CD4-positive, alpha-beta T cell treated with Interferon gamma for 1 hour (primary cell): ENCODE measurements at regions not wholly inside any gene's neighbourhood (a gene's known extent, or its start where the extent isn't known, plus 50 kb on each side); places are given as distances from the start of the nearest gene placed in this dataset.
"Not testable (repeated sequence)": the region's sequence is repeated elsewhere in the genome, so short reads cannot be mapped to it uniquely, and the experiment has no call there.

Experiments
- DNase-seq: peaks from one replicate; pipeline ENCODE4 v3.0.0-alpha.2; 2020

DNA sequence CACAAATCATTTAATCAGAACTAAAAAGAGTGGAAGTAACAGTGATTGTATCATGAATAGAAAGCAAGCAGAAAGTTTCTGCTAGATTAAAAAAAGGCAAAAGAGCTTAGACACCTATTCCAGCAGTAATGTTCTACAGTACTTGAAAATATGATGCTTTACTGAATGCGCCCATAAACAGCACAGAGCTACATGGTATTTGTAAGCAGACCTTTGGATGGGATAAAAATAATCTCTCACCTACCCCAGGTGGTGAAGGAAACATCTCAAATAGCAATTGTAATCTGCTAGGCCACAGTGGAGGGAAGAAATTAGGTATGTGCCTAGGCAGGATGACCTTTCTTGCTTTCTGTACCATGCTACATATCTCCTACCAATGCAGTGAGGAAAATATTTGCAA is 280.9 kb upstream of the PRKX start:
- no peak for DNase-seq

DNA sequence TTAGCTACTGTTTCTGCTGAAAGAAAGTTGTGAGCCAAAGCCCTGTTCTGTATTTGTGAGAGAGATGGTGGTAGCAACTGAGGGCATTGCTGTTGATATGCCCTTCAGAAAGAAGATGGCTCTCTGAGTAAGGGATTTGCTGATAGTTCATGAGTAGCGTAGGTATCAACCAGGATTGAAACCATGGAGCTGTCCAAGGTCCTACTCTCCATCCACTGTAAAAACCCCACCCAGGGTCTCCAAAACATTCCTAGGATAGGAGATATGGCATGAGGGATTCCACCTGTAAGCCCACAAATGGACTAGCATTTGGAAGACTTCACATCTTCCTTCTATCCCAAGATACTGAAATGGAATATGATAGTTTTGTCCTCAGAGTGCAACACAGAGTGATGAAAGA is 277.1 kb upstream of the PRKX start:
- DNase-seq: no peak

DNA sequence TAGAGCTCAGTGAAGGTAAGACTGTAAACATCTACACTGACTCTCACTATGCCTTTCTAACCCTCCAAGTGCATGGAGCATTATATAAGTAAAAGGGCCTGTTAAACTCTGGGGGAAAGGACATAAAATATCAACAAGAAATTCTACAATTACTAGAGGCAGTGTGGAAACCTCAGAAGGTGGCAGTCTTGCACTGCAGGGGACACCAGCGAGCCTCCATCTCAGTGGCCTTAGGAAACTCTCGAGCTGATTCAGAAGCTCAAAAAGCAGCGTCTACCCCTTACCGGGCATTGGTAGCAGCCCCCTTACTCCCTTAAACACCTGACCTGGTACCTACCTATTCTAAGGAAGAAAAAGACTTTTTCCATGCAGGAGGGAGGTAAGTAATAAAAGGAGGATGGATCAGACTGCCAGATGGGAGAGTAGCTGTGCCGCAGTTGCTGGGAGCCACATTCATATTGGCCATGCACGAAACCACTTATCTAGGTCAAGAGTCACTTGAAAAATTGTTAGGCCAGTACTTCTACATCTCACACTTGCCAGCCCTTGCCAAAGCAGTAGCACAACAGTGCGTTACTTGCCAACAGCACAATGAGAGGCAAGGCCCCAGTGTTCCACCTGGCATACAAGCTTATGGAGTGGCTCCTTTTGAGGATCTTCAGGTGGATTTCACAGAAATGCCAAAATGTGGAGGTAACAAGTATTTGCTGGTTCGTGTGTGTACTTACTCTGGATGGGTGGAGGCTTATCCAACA is 258.8 kb upstream of the PRKX start:
- DNase-seq: not testable (repeated sequence)

DNA sequence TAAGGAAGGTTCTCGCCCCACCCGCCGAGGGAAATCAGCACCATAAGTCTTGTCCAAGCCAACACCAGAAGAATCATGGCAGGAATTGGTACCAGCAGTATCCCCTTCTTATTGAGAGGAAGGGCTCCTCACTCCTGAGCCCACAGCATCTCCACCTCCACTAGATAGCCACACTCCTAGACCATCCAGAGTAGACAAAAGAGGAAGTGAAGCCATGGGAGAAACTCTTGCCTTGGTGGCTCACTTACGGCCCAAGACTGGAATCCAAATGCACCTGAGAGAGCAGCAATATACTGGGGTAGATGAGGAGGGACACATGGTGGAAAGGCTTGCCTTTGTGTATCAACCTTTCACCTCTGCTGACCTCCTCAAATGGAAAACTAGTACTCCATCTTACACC is 255.3 kb upstream of the PRKX start:
- DNase-seq: no peak

DNA sequence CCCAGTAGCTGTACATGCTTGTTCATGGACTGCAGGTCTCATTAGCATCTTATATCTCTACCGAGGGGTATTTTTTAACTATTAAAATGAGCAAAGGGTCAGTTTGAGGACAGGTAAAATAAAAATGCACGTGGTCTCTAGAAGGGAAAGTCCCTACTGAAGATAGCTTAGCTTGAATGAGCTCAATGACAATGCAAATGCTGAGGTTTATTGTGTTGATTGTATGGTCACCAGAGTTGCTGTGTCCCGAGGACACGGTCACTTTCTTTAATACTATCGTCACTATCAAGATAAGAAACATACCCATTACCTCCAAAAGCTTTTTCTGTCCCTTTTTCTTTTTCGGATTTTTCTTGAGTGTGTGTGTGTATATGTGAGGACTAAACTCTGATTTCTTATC is 250.5 kb upstream of the PRKX start:
- DNase-seq: no peak

DNA sequence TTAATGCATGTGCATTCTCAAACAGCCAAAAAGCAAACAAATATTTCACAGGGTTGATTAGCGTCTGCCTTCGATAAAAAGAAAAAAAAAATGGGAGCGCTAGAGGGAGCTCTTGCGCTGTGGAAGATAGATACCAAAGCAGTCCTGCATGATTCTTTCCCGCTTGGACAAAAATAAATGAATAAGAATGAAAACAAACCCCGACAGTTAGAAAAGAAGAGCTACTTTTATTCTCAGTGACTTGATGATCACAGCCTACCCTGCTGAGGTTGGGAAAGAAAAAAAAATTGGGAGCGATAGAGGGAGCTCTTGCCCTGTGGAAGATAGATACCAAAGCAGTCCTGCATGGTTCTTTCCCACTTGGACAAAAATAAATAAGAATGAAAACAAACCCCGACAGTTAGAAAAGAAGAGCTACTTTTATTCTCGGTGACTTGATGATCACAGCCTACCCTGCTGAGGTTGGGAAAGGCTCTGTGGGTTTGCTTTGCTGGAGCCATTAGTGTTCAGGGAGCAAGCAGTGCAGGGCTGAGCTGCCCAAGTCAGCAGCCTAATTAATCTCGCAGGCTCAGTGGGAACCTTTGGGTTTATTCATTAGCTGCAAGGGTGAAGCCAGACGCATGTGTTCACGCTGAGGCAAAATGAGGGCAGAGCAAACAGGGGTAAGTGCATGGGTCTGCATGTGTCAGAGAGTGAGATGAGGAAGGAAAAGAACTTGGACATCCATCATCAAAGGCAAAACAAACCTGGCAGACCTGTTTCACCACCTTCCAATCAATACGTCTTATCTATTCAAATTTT is 249.3 kb upstream of the PRKX start:
- no peak for DNase-seq

DNA sequence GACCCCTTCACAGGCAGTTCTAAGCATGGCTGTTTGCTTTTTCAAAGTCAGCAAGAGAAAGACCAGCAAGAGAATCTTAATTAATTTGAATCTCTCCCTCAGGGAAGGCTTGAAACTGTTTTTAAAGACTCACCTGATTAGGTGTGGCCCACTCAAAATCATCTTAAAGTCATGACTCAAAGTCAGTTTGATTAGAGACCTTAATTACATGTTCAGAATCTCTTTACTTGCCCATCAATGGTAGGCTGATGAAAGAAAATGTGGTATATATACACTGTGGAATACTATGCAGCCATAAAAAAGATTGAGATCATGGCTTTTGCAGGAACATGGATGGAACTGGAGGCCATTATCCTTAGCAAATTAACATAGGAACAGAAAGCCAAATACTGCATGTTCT is 247.5 kb upstream of the PRKX start:
- DNase-seq: no peak

DNA sequence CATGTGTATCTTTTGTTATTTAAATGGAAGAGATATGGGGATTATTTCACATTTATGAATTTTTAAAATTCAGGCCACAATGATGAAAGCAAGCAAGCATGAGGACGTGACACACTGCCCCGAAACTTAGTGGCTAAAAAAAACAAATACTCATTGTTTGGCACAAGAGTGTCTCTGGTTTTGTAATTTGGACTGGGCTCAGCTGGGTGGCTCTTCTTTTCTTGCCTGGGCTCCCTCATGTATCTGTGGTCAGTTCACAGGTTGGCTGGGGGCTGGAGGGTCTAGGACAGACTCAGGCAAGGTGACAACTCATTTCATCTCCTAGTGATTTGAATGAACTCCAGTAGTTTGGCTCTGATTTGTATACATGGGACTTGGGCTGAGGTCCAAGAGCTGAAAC is 238.4 kb upstream of the PRKX start:
- DNase-seq: no peak

DNA sequence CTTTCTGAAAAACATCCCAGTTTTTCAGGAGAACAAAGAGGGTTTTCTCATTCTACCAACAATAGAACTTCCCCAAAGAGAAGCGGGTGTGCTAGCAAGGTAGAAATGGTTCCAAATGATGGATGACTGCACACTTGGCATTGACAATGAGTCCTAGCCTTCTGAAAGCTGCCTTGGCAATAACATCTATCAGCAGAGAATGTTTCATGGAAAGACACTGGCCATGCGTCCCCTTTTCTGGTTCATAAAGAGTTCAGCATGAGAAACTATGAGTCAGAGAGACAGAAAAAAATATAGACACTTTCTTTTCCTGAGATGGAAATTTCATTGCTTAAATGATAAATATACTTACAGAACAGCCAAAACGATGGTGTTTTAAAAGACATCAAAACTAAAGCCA is 236.9 kb upstream of the PRKX start:
- no peak for DNase-seq

DNA sequence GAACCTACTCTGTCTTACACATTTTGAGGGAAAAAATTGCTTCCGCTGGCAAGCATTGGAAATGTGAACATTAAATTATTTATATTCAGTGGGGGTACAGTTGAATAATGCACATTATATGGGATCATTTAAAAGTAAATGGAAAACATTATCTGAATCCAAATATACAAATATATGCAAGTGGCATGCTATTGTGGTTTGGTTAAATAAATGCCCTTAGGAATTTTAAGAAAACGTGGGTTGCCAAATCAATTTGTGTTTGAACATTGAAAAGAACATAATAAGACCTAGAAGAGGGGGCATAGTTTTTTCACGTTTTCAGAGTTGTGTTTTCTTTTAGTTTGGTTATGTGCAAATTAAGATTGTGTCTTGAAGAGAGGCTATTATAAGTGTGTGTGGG is 230.5 kb upstream of the PRKX start:
- DNase-seq: no peak

DNA sequence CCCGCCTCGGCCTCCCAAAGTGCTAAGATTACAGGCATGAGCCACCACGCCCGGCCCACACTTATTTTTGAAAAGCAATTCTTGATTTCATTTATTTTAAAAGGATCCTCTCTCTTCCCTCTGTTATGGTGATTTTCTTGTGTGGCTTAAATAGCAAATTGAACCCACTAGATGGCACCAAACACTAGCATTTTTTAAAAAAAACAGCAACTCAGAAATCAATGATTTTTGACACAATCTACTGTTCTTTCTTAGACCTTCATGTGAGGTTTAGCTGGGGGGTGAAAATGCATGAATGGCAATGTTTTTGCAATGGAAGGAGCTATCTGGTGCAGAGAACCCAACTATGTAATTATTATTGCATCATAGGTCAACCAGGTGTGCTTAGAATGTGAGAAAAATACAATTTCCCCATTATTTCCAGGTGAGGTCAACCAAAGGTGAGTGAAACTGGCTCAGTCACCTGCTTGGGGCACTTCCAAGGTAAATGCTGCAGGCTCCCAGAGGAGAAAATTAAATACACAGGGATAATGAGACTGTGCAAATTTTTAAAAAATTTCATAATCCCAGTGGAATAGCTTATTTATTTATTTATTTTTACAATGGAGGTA is 226.7 kb upstream of the PRKX start:
- DNase-seq: no peak

DNA sequence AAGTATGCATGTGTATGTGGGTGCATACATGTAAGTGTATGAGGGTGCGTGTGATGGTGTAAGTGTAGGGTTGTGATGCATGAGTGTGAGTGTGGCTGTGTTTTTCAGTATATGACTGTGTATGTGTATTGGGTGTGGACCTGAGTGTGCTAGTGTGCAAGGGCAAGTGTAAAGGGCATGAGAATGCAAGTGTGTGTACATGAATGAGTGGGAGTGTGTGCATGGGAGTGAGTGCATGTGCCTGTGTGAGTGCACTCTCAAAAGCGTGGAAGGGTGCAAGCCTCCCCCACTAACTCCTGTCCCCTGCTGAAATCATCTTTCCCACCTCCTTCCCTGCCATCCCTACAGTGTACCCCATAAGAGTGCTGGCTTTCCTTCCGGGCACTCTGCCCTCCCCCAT is 225.1 kb upstream of the PRKX start:
- no peak for DNase-seq

DNA sequence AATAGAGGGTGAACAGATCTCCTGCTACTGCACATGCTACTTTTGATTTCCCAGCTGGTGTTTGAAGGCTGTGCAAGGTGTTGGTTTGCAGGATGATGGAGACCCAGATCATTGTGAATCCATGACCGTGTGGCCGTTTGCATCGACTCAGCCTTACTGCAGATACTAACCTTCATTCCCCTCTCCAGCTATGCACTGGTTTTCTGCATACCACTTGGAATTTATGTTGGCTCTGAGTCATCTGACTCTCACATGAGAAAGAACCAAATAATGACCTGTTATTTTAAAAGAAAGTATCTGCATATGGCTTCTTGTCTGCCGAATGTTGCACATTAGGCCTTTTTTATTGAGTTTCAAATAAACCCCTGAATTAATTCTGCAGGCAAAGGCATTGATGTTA is 221.7 kb upstream of the PRKX start:
- not testable (repeated sequence) for DNase-seq

DNA sequence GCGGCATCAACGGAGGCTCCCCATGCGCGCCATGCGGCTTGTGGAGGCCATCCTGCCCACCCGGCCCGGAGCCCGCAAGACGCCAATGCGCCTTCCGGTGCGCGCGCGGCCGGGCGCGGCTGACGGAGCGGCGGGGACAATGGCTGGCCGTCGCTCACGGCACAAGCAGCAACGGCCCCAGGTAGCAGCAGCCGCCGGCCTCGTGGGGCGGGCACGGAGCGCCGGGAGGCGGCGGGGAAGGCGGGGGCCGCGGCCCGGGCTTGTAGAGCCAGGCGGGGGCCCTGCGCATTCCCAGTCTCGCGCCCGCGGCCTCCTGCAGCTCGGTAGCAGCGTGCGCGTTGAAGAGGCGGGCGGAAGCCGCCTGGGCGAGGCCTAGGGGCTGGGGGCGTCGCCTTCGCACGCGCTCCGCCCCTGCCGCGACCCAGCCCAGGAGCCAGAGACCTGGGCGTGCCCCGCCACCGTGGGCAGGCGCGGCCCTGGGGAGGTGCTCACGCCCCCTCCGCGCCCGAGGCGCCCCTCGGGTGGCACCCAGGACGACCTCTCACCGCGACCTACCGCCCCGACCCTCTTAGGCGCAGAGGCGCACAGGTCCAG is 207.1 kb upstream of the PRKX start:
- not testable (repeated sequence) for DNase-seq

DNA sequence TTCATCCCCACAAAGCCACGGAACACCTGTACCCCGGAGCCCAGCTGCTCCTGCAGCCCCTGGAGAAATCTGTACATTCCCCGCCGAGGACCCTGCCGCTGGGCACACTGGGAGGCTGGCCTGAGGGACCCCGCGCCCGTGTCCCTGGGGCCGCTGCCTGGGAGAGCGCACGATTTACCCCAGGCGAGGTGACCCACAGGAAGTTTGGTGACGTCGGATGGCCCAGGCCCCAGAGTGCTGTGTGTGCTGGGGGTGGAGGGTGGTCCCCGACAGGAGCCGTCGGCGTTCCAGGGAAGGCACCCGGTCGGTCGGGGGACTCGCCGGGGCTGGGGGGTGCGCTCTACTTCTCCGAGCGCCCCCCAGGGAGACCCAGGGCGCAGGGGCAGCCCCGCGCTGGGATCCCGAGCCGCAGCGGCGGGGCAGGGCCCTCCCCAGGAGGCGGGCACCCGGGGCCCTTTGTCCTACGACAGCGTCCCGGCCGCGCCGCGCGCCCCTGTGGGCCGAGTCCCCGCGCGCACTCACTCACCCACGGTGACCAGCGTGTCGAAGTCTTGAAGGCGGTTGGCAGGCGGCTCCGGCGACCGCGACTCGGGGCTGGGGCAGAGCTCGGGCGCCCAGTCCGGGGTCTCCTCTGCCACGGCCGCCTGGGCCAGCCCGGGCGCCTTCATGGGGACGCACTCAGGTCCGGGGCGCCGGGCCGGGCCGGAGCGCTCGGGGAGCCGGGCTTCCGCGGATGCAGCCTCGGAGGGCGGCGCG is 206.4 kb upstream of the PRKX start:
- not testable (repeated sequence) for DNase-seq

DNA sequence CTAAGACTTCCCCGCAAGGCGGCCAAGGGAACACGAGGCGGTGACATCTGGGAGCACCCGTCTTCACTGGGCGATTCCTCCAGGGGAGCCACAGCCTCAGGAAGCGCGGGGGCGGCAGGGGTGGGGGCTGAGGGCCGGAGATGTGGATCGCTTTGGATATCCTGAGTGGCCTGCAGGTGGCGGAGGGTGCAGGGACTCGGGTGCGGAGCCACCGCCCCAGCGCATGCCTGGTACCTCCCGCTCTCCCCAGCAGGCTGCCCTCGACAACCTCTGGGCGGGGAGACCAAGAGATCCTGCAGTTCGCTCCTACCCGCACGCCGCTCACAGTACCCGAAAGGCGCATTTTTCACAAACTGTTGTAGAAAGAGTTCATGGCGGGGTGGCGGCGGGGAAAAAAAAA is 201.4 kb upstream of the PRKX start:
- not testable (repeated sequence) for DNase-seq

DNA sequence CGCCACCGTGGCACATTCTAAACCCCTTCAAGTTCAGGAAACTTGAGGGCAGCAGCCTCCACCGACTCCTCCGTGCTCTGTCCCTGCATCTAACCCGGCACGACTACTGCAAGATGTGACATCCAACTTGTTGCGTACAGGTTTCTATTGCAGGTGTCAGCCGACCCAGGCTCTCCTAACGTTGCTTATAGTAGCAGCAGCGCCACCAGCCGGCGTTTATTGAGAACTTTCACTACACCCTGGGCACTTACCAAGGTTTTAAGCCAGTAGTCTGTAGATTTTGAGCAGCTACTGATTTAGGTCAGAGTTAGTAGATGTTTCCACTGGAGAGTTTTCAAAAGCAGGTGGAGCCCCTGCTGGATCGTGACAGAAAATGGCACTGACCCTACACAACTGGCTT is 200.6 kb upstream of the PRKX start:
- DNase-seq: not testable (repeated sequence)

DNA sequence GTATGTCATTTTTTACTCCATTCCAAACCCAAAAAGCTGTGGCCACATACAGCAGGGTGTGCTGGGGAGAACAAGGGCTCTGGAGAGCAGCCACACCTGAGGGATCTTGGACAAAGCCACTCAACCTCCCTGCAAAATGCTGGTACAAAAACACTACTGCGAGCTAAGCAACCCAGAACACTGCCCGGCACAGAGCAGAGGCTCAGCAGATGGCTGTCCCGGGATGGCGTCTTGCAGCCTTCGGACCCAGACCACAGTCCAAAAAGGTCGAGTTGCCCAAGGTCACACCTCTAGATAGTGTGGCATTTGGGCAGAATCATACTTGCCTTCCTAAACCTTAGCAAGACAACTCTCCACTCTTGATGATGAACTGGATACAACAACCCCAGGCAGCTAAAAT is 197.6 kb upstream of the PRKX start:
- not testable (repeated sequence) for DNase-seq

DNA sequence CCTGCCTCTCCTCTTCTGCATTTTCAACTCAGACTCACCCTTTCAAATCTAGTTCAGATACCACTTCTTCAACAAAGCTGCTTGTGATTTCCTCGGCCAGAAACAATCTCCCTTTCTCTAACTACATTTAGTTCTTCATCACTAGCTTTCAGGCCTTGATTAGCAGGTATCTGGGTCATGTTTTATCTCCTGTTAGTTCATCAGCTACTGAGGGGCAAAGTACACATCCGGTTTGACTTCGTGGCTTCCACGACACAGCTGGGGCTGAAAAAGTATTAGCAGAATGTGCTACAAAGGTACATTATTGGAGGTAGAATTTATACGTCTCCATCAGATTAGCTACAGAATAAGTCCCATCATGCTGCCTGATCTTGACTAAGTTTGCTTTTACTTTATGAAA is 197.2 kb upstream of the PRKX start:
- DNase-seq: not testable (repeated sequence)

DNA sequence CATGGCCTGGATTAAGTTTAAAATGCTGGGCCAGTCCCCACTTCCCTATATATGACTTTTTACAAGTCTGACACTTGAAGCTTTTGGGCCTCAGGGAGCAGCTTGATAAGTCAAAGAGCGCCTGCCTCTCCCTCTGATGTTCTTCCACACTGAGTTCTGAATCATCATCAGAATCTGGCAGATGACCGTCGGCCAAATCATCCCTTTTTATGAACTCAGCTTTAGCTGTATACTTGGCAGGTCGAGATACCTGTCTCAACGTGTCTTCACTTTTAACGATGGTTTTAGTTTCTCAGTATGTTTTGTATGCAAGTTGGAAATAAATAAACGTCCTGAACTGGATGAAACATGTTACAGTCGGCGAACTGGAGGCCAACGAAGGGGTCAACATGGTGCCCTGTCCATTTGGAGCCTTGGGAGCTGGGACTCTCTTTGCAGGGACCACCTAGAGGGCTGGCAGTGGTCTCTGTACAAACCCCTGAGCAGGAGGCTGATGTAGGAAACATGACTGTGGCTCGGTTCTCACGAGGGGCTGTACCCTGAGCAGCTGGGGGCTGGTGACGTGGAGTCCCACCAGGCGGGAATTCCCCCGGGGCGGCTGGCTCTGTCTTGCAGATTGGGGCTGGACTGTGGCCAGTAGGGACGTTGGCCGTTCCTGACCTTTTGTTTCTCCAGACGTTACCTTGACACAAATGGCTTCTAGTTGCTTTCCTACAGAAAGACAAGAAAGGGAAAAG is 192.2 kb upstream of the PRKX start:
- not testable (repeated sequence) for DNase-seq

DNA sequence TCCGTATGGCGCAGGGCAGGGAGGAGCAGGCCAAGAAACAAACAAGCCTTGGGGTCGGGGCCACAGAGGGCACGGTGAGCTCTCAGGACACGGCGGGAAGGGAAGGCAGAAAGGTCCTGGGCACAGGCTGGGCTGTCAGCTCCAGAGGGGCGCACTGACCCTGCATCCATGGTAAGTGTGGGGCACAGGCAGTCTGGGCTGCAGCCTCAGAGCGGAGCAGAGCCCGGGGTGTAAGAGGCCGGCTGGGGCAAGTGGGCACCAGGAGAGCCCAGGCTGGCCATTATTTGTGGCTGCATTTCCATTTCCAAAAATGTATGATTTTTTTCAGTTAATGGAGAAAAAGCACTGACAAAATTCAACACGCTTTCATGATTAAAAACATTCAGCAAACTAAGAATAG is 188.8 kb upstream of the PRKX start:
- not testable (repeated sequence) for DNase-seq

DNA sequence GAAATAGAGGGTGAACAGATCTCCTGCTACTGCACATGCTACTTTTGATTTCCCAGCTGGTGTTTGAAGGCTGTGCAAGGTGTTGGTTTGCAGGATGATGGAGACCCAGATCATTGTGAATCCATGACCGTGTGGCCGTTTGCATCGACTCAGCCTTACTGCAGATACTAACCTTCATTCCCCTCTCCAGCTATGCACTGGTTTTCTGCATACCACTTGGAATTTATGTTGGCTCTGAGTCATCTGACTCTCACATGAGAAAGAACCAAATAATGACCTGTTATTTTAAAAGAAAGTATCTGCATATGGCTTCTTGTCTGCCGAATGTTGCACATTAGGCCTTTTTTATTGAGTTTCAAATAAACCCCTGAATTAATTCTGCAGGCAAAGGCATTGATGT is 183.3 kb upstream of the PRKX start:
- not testable (repeated sequence) for DNase-seq
